Ishikawa (cell line): ENCODE measurements at regions not wholly inside any gene's neighbourhood (a gene's known extent, or its start where the extent isn't known, plus 50 kb on each side); places are given as distances from the start of the nearest gene placed in this dataset.

ENCODE experiments used
- CEBPB ChIP-seq: IDR thresholded peaks from 2 replicates; pipeline ENCODE4 v1.6.1; 2012
- EGR1 ChIP-seq: IDR thresholded peaks from 2 replicates; pipeline ENCODE4 v1.6.1; 2012
- EP300 ChIP-seq: IDR thresholded peaks from 2 replicates; pipeline ENCODE4 v1.6.1; 2012; ENCODE audit warnings: borderline replicate concordance
- FOXM1 ChIP-seq: IDR thresholded peaks from 2 replicates; pipeline ENCODE4 v1.6.1; 2012; ENCODE audit warnings: low read depth, borderline replicate concordance
- RAD21 ChIP-seq: IDR thresholded peaks from 2 replicates; pipeline ENCODE4 v1.6.1; 2012; ENCODE audit warnings: low read depth
- REST ChIP-seq: IDR thresholded peaks from 2 replicates; pipeline ENCODE4 v1.6.1; 2012; ENCODE audit warnings: low read depth, mild to moderate bottlenecking
- TAF1 ChIP-seq: IDR thresholded peaks from 2 replicates; pipeline ENCODE4 v1.6.1; 2012; ENCODE audit warnings: low read depth, mild to moderate bottlenecking
- TCF12 ChIP-seq: IDR thresholded peaks from 2 replicates; pipeline ENCODE4 v1.6.1; 2012; ENCODE audit warnings: low read depth
- USF1 ChIP-seq: IDR thresholded peaks from 2 replicates; pipeline ENCODE4 v1.6.1; 2012
- YY1 ChIP-seq: IDR thresholded peaks from 2 replicates; pipeline ENCODE4 v1.6.1; 2012; ENCODE audit warnings: low read depth
- ZBTB7A ChIP-seq: IDR thresholded peaks from 2 replicates; pipeline ENCODE4 v1.6.1; 2012; ENCODE audit warnings: low read depth
- TF ChIP-seq, protein P1 (sequence below): IDR thresholded peaks from 2 replicates; pipeline ENCODE4 v1.6.1; 2012

- TF ChIP-seq EGR1 (no peak), YY1 (no peak), USF1 (no peak), FOXM1 (no peak), EP300 (no peak), TCF12 (no peak), TAF1 (no peak), CEBPB (no peak), RAD21 (no peak), ZBTB7A (no peak), REST (no peak)
- TF ChIP-seq, protein P1, sequence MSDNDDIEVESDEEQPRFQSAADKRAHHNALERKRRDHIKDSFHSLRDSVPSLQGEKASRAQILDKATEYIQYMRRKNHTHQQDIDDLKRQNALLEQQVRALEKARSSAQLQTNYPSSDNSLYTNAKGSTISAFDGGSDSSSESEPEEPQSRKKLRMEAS = no peak
Measured at GRCh38 chr21:15326032-15326867, 261.4 kb upstream of the NRIP1 start.
